CD4-positive, alpha-beta T cell treated with Interleukin-4 for 4 hours (primary cell): ENCODE measurements at regions not wholly inside any gene's neighbourhood (a gene's known extent, or its start where the extent isn't known, plus 50 kb on each side); places are given as distances from the start of the nearest gene placed in this dataset.
"Not testable (repeated sequence)": the region's sequence is repeated elsewhere in the genome, so short reads cannot be mapped to it uniquely, and the experiment has no call there.

Experiments used
- DNase-seq: peaks from one replicate; pipeline ENCODE4 v3.0.0-alpha.2; 2020

DNA sequence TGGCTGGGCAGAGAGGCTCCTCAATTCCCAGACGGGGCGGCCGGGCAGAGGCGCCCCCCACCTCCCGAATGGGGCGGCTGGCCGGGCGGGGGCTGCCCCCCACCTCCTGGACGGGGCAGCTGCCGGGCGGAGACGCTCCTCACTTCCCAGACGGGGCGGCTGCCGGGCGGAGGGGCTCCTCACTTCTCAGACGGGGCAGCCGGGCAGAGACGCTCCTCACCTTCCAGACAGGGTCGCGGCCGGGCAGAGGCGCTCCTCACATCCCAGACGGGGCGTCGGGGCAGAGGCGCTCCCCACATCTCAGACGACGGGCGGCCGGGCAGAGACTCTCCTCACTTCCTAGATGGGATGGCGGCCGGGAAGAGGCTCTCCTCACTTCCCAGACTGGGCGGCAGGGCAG lies 214.1 kb downstream of the SOX2 start:
- DNase-seq = not testable (repeated sequence)

DNA sequence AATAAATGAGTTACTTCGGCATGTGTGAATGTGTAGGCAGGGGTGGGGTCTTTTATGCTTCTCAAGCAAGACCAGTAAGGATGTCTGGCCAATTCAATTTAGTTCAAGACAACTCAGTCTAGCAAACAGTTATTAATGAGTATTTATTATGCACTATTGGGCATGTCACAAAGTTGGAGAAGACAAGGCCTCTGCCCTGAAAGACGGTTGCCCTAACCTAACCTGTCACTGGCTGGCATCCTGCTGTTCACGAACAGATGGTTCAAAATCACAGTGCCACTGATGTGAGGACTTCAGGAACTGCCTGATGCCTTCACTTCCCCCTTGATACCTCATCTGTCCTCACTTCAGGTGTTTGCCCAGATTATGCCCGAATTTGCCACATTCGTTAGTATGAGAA lies 217.8 kb downstream of the SOX2 start:
- DNase-seq = no peak

DNA sequence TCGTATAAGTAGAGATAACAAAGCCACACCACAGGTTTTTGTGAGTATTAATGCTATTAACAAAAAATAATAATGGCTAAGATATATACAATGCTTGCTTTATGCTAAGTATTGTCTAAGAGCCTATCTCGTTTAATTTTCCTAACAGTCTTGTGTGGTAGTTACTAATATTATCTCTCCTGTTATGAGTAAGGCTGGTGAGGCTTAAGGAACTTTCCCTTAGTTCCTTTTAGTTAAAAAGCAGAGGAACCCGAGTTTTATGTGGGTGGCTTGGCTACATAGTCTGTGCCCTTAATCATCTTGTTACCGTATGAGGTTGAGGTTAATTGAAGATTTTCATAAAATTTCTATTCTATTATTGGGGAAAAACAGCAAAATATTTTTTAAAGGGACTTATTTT lies 218.4 kb downstream of the SOX2 start:
- no peak for DNase-seq

DNA sequence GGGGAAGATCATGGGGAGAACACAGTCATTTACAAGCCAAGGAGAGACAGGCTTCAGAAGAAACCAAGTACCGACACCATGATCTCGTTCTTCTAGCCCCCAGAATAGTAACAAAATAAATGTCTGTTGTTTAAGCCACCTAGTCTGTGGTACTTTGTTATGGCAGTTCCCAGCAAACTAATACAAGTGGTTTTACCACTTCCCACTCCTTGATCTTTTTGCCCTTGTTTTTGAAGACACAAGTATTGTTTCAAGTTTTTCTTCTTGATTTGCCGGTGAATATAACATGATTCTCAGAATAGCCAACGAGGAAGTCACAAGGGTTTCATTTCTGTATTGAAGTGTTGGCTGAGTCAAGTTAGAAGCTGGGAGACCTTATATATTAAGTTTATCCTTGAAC lies 220.3 kb downstream of the SOX2 start:
- DNase-seq = no peak

GRCh38 chr3:181933052-181933618 lies 221.4 kb downstream of the SOX2 start:
- no peak for DNase-seq

- no peak for DNase-seq
Observed at GRCh38 chr3:181935915-181936314, 224.2 kb downstream of the SOX2 start.

- no peak for DNase-seq
Observed at GRCh38 chr3:181936774-181937173, 225.0 kb downstream of the SOX2 start.

GRCh38 chr3:181938580-181938979 lies 226.9 kb downstream of the SOX2 start:
- not testable (repeated sequence) for DNase-seq

DNA sequence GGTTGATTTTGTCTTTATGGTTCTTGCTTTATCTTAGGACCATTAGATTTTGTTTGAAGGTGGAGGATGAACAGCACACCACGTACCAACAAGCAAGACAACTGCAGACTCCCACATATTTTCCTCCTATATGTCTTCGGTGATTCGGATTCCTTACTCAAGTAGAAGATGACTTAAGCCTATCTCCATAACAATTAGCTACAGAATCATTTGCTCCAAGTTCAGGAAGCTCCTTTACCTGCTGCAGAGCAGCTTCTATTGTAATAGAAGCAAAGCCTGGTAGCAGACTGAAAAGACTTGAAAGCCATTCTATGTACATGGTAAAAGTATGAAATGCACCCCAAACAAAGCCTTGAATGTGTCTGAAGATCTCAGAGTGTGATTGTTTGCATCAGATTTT lies 229.0 kb downstream of the SOX2 start:
- DNase-seq = no peak

DNA sequence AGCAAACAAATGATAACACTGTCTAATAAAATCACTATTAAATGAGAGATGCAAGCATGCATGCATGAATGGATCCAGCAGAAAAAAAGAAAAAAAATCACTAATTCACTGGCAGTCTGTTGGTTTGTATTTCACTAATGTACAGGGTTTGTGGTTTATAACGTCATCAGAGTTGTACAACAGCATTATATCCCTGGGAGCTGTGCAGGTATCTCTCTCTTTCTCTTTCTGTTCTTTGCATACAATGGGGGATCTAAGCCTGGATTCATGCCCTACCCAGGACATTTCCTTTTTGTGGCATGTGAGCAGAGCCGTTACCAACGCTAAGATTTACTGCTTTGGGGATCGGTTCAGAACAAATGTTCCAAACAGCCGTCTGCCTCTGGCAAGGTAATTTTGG lies 229.5 kb downstream of the SOX2 start:
- DNase-seq = no peak

DNA sequence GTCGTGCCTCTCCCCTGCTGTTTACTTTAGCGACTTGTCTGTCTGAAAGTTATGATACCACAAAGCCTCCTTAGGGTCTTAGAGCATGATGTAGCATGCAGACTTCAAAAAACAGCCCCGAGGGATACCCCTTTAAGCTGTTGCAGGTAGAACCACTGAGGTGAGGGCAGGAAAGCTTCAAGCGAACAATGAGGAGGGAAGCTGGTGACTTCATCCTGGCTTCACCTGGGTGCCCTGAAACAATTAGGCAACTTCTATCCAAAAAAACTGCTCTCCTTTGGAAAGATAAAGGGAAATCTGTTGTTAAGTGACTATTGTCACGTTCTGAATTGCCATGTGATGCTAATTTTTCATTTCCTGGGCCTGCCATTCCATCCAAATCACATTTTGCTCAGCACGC lies 231.6 kb downstream of the SOX2 start:
- DNase-seq = no peak

DNA sequence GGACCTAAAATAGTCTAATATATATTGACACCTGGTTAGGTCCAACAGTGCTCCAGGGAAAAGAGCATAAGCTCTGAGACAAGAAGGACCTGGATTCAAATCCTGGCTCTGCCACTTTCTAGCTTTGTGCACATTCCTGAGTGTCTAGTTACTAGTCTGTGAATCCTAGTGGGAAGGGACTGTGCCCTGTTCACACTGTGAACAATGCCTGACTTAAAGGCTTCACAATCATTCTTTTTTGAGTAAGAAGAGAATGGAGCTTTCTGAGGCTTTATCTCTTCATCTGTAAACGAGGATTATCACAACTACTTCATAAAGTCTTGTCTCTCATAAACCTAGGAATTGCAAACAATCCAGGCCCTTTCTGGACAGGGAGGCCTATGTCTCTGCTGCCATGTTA lies 235.9 kb downstream of the SOX2 start:
- no peak for DNase-seq

- no peak for DNase-seq
Observed at GRCh38 chr3:181948286-181948685, 236.6 kb downstream of the SOX2 start.

DNA sequence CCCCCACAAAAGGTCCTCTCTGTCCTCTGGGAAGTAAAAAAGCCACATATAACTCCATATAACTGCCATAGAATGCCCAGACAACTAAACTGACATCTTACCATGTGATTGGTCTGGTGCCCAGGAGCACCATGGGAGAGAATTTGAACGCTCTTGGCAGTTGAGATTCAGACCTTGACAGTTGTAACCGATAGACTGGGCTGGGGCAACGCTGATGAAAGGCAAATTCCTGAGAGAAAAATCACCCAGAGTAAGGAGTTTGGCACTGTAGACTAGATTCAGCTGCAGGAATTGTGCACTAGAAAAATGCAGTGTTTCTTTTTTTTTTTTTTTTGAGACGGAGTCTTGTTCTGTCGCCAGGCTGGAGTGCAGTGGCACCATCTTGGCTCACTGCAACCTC lies 240.5 kb downstream of the SOX2 start:
- no peak for DNase-seq

DNA sequence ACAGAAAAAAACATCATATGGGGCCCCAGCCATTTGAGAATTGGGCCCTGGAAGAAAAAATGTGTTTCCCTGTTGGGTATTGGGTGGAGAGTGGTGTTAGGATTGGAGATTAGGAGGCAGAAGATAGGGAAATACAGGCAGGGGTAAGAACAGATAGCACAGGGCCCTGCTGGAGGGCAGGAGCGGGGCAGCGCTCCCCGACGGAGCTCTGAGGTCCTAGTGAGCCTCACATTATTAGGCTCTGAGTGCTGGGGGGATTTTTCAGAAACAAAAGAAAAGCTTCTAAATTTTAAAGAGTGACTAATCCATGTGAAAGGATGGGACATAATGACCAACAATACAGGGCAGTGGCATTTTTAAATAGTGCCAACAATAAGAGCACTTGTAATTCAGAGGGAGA lies 241.2 kb downstream of the SOX2 start:
- DNase-seq = no peak

DNA sequence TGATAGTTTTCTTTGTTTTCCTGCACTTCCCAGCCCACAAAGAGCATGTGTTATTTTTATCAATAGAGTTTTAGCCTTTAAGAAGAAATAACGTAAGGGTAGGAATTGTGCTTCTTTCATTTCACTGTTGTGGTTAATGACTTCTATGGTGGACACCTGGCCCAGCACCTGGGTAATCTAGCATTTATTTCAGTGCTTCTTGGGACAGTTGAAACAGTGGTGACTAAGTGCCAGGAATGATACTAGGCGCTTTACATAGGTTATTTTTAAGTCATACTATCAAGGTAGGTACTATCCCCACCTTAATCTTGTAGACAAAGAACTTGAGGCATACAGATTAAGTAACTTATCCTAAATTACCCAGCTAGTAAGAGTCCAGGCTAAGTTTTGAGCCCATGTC lies 243.8 kb downstream of the SOX2 start:
- DNase-seq = no peak

DNA sequence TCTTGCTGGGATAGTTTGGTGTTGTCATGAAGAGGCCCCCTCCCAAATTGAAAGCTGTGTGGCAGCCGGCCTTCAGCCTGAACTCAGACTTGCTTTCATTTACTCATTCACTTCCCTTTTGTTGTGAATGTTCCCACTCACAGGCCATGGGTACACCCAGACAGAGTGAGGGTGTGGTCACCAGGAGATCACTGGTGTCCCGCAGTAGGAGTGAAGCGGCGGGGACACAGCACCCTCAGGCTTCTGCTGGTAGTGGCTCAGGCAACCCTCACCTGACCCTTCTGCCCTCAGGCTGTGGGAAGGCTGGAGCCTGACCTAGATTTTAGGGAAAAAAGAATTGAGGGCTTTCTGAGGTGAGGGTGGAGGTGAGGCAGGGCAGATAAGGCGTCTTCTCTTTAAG lies 244.4 kb downstream of the SOX2 start:
- DNase-seq = no peak

DNA sequence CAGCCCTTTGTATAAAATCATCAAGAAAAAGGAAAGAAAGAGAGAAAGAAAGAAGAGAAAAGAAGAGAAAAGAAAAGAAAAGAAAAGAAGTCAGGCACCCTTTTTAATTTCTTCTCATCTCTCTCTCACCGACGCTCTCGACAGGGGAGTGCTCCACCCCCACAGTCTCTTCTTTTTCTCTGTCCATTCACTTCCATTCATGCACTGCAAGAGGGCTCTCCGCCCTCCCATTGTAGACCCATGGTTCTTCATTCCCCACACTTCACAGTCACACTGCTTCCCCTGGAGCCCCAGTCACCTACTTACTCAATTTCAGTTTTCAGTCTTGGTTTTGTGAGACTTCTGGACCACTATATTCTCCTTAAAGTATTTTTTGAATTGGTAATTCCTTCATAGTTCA lies 254.7 kb downstream of the SOX2 start:
- no peak for DNase-seq

- DNase-seq = no peak
Observed at GRCh38 chr3:181969925-181970324, 258.2 kb downstream of the SOX2 start.

DNA sequence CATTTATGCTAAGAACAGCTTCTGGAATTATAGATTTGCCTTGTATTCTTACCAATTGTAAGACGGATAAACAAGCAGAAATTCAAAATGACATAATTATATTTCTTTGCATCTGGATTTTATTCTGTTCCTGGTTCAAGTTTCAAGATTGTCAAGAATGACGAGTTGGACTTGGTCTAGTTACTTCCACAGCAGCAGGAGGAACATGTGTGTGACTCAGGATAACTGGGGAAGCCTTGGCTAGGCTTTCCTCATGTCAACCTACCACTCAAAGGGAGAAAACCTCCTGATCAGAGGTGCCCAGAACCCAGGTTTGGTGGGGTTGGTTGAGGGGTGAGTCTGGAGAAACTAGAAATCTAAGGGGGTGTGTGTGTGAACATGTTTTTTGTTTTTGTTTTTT lies 259.7 kb downstream of the SOX2 start:
- no peak for DNase-seq

GRCh38 chr3:181974198-181974597 lies 262.5 kb downstream of the SOX2 start:
- DNase-seq = no peak

GRCh38 chr3:181976526-181976925 lies 264.8 kb downstream of the SOX2 start:
- DNase-seq = no peak

DNA sequence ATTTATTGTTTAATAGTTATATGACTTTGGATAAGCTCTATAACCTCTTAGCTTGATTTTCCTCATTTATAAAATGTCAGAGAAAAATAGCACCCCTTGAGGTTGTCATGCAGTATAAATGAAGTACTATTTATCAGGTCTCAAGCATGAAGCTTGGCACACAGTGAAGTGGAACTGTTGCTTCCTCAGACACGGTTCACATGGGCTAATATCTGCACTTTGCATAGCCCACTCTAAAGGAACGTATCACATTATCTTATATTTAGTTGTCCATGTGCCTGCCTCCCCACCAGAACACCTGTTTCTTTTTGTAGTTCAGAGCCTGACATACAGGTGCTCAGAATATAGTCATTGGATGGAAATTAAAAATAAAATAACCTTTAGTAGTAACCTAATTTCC lies 273.7 kb downstream of the SOX2 start:
- no peak for DNase-seq

- DNase-seq = no peak
Observed at GRCh38 chr3:181987736-181988135, 276.0 kb downstream of the SOX2 start.

GRCh38 chr3:181998828-181999227 lies 287.1 kb downstream of the SOX2 start:
- no peak for DNase-seq

GRCh38 chr3:181999314-181999713 lies 287.6 kb downstream of the SOX2 start:
- DNase-seq = no peak
